NCI-H774 (cell line): ENCODE measurements at regions not wholly inside any gene's neighbourhood (a gene's known extent, or its start where the extent isn't known, plus 50 kb on each side); places are given as distances from the start of the nearest gene placed in this dataset.
A peak's percentile ranks its signal among the peaks of the same experiment; 100 is the strongest.
"Not testable (repeated sequence)": the region's sequence is repeated elsewhere in the genome, so short reads cannot be mapped to it uniquely, and the experiment has no call there.

Experiments
- DNase-seq: peaks from one replicate; lab custom pipeline; 2025; lab: John Stamatoyannopoulos, UW

DNA sequence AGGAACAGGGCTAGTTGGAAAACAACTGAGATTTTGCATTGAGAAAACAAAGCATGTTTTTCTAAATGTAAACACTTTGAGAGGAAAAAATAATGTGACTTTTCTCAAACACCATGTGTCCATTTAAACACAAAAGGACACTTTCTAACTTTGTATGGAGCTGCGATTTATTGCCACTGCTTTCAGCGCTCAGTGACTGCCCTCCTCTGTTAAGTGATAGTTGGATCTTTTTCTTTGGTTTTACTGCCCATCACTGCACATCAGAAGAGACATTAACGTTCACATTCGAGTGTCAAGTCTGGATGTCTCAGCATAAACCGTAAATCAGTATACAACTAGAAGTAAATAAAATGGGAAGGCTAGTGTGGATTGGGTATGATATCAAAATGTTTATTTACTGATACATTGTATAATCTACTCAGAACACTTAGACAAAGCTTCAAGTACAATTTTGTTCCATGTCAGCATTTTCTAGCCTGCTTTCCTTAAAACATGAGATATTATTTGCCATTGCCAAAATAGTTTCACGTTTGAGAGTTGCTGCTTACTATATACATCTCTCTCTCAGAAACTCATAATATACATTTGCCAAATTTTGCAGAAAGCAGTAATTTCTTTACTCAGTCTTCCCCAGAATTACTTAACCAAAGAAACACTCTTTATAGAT, 237.6 kb downstream of the IKZF2 start:
- no peak for DNase-seq

GRCh38 chr2:212912445-212913103, 238.8 kb downstream of the IKZF2 start:
- DNase-seq, result peak; percentile 27

DNA sequence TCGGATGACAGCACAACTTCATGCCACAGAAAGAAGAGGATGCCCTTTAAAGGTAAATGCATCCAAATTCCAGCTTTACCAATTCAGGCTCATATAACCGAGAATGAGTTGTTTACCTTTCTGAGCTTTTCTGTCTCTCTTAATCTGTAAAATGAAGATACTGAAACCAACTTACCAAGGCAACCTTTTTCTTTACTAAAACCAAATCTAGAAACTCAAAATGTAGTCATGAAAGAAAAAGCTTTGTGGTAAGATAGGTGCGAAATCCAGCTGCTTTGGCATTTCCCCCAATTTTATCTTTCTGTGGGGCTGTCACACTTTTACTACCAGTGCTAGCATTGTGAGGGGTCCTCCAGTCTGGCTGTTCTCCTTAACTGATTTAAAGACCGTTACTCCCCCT, 240.4 kb downstream of the IKZF2 start:
- DNase-seq, result no peak

GRCh38 chr2:212908682-212909435, 242.6 kb downstream of the IKZF2 start:
- no peak for DNase-seq

GRCh38 chr2:212908031-212908430, 243.4 kb downstream of the IKZF2 start:
- DNase-seq, result no peak

DNA sequence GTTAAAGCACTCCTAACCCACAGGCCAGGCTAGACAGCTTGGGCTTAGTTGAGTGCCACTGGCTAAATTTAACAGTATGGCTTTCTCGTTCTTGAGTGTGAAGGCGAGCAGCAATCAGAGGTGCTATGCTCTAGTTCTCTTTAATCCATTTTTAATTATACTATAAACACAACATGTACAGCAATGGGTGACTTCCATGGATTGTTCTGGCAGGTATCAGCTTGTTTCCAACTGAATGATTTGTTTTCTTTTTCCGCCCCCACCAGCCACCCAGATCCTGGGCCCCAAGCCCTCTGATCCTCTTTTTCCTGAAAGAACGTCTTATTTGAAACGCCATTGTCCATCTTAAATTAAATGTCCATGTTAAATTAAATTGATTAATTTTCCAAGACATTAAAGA, 244.8 kb downstream of the IKZF2 start:
- no peak for DNase-seq

DNA sequence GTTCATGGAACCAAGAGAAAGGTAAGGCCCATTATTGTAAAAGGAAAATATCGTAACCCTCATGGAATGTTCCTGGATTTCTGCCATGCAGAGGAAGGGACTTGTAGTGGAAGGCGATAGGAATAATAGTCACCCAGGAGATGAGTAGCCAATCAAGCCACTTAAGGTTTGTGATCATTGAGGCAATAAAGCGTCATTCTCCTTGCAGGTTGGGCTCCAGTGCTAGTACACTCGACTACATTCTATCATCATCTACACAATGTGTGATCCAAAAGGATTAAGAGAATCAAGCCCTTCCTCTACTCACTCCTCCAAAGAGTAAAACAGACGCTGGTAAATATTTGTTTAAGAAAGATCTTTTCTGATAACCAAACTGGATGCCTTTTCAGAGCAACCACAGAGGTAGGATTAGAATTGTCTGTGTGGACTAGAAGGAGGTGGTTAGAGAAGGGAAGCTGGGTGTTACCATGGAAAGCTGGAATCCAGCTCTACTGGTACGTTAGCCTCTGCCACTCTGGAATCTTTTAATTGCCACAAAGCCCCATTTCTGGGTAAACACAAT, 245.7 kb downstream of the IKZF2 start:
- no peak for DNase-seq

DNA sequence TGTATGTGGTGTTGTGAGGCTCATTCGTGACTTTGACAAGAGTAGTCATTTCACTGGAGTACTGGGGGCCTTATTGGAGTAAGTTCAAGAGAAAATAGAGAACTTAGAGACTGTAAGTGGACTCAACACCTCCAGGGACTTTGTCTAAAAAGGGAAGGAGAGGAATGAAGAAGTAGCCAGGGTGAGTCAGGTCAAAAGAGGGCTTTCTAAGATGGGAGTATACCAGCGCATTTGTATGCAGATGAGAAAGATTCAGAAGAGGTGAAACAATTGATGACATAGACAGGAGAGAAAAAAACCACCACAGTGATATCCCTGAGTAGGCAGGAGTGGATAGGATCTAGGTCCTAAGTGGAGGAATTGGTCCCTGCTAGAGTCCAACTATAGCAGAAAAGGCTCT, 246.8 kb downstream of the IKZF2 start:
- no peak for DNase-seq

GRCh38 chr2:212903413-212903812, 248.0 kb downstream of the IKZF2 start:
- no peak for DNase-seq

GRCh38 chr2:212902421-212902820, 249.0 kb downstream of the IKZF2 start:
- no peak for DNase-seq

GRCh38 chr2:212901604-212902275, 249.7 kb downstream of the IKZF2 start:
- DNase-seq, result no peak

GRCh38 chr2:212900715-212901114, 250.7 kb downstream of the IKZF2 start:
- DNase-seq, result no peak

DNA sequence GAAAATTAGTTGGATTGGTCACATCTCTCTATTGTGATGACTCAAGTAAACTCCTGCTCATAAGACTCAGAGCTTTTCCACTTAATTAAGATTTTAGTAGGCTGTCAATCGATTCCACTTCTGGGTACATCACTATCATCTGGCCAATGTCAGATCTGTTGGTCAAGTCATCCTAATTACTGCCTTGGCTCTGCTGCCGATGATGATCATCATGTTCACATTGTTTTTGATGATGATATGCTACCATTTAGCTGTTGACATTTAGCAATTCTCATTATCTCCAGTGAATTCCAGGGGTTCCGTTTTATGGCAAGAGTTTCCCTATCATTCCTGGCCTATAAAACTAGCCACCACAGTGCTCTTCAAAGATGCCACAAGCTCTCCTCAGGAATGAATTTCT, 253.4 kb downstream of the IKZF2 start:
- DNase-seq, result no peak

DNA sequence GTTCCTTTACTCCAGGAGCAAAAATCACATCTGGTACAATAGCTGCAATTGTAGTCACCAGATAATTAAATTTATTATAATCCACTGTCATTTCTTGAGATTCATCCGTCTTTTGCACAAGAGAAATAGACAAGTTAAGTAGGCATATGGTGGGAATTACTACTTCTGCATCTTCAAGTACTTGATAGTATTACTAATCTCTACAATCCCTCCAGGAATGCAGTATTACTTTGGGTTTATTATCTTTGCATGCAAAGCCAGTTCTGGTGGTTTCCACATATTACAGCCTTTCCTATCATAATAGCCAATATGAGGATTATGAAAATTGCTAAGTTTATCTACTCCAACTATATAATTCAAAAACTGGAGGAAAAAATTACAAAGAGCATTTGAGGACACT, 254.1 kb downstream of the IKZF2 start:
- no peak for DNase-seq

GRCh38 chr2:212894026-212894425, 257.4 kb downstream of the IKZF2 start:
- DNase-seq, result no peak

GRCh38 chr2:212893216-212893615, 258.2 kb downstream of the IKZF2 start:
- no peak for DNase-seq

DNA sequence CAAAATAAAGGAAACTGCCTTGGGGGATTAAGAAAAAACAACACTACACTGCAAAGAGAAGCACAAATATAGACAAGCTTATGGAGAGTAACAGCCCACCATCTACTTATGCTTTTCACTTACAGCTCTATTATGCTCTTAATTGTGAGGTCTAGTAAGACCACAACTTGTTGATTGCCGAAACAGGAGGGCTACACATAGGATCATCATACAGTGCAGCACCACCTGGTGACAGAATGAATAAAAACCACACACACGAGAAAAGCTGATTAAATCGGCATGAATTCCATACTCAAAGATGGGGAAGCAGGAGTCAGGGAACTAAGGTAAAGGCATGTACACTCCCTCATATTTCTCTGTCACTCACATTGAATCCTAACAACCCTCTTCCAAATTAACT, 259.2 kb downstream of the IKZF2 start:
- no peak for DNase-seq

DNA sequence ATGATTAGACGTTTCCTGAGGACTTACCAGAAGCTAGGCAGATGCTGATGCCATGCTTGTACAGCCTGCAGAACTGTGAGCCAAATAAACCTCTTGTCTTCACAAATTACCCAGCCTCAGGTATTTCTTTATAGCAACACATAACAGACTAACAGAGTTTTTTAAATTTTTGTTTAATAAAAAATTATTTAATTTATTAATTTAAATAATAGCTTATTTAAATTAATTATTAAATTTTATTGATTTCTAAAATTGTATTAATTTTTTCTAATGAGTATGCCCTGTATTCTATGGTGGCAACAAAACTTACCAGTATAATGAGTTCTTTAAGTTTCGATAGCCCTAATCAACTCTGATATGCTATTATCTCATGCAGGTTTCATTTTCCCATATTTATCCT, 259.8 kb downstream of the IKZF2 start:
- no peak for DNase-seq

DNA sequence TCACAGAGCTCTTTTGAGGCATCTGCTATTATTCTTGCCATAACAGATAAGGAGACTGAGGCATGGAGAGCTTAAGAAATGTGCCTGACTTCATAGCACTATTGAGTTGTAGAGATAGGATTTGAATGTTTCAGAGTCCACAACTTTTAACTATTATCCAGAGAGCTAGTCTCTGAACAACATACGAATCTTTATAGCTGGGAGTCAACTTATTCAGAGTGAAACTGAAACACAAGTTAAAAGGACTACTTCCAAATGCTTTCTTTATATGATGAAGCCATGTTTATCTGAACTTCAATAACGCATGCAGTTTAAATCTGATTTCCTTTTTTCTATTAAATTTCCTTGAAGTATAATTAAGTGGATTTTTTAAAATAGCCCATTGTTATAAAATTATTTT, 268.8 kb downstream of the IKZF2 start:
- no peak for DNase-seq

DNA sequence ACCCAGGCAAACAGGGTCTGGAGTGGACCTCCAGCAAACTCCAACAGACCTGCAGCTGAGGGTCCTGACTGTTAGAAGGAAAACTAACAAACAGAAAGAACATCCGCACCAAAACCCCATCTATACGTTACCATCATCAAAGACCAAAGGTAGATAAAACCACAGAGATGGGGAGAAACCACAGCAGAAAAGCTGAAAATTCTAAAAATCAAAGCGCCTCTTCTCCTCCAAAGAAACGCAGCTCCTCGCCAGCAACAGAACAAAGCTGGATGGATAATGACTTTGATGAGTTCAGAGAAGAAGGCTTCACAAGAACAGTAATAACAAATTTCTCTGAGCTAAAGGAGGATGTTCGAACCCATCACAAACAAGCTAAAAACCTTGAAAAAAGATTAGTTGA, 274.9 kb downstream of the IKZF2 start:
- not testable (repeated sequence) for DNase-seq

GRCh38 chr2:212875950-212876349, 275.5 kb downstream of the IKZF2 start:
- DNase-seq, result not testable (repeated sequence)

DNA sequence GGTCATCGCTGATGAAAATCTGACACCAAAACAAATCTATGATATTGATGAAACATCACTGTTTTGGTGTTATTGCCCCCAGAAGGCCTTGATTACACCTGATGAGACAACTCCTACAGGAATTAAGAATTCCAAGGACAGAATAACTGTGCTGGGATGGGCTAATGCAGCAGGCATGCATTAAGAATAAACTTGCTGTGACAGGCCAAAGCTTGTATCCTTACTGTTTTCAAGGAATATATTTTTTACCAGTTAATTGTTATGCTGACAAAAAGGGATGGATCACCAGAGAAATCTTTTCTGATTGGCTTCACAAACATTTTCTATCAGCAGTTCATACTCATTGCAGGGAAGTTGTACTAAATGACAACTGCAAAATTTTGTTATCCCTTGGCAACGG, 278.2 kb downstream of the IKZF2 start:
- no peak for DNase-seq
